Peyer's patch (tissue), 4 donors: ENCODE measurements at regions not wholly inside any gene's neighbourhood (a gene's known extent, or its start where the extent isn't known, plus 50 kb on each side); places are given as distances from the start of the nearest gene placed in this dataset.
"Not testable (repeated sequence)": the region's sequence is repeated elsewhere in the genome, so short reads cannot be mapped to it uniquely, and the experiment has no call there.

Experiments used
- DNase-seq, 3 donors: peaks; one replicate each; pipeline ENCODE4 v3.0.0-alpha.2; 2017 to 2019
- H3K27ac ChIP-seq, 4 donors: fragments of 200-600 bp; sonication (generic); one replicate each; pipeline ENCODE4 v1.5.1; 2016 to 2019
- H3K27me3 ChIP-seq, 2 donors: fragments of 200-600 bp; sonication (generic); one replicate each; pipeline ENCODE4 v1.5.1; 2019
- H3K36me3 ChIP-seq, 3 donors: fragments of 200-600 bp; sonication (generic); one replicate each; pipeline ENCODE4 v1.5.1; 2016 to 2019
- H3K4me1 ChIP-seq, 4 donors: fragments of 200-600 bp; sonication (generic); one replicate each; pipeline ENCODE4 v1.5.1; 2016 to 2019
- H3K4me3 ChIP-seq, 4 donors: fragments of 200-600 bp; sonication (generic); 1 replicate in 3 of 4; 2 replicates in 1 of 4; pipeline ENCODE4 v1.5.1; 2016 to 2019; ENCODE audit warnings: mild to moderate bottlenecking in 1 of 4
- H3K9me3 ChIP-seq, 4 donors: fragments of 200-600 bp; sonication (generic); one replicate each; pipeline ENCODE4 v1.5.1; 2016 to 2019; ENCODE audit warnings: mild to moderate bottlenecking in 1 of 4

- H3K4me3 ChIP-seq, DNase-seq, H3K36me3 ChIP-seq, H3K27me3 ChIP-seq, H3K9me3 ChIP-seq, H3K4me1 ChIP-seq, H3K27ac ChIP-seq: not testable (repeated sequence)
These were observed 1679.2 kb downstream of the SPATA31A7 start for GRCh38 chr9:62869061-62869460.

- H3K36me3 ChIP-seq, H3K4me1 ChIP-seq, H3K27ac ChIP-seq, DNase-seq, H3K27me3 ChIP-seq, H3K4me3 ChIP-seq, H3K9me3 ChIP-seq: not testable (repeated sequence)
These were observed 1681.9 kb downstream of the SPATA31A7 start for GRCh38 chr9:62871765-62872164.

- not testable (repeated sequence) for H3K36me3 ChIP-seq, H3K27me3 ChIP-seq, H3K27ac ChIP-seq, H3K4me1 ChIP-seq, DNase-seq, H3K9me3 ChIP-seq, H3K4me3 ChIP-seq
These were observed 1684.4 kb downstream of the SPATA31A7 start for GRCh38 chr9:62874213-62874612.

GRCh38 chr9:62874745-62875599, 1685.1 kb downstream of the SPATA31A7 start:
- not testable (repeated sequence) for DNase-seq, H3K4me3 ChIP-seq, H3K36me3 ChIP-seq, H3K9me3 ChIP-seq, H3K27me3 ChIP-seq, H3K27ac ChIP-seq, H3K4me1 ChIP-seq

- not testable (repeated sequence) for DNase-seq, H3K36me3 ChIP-seq, H3K4me1 ChIP-seq, H3K9me3 ChIP-seq, H3K27me3 ChIP-seq, H3K4me3 ChIP-seq, H3K27ac ChIP-seq
These were observed 1687.7 kb downstream of the SPATA31A7 start for GRCh38 chr9:62877552-62877951.

- not testable (repeated sequence) for H3K9me3 ChIP-seq, H3K27ac ChIP-seq, H3K36me3 ChIP-seq, H3K4me3 ChIP-seq, H3K4me1 ChIP-seq, DNase-seq, H3K27me3 ChIP-seq
These were observed 1688.2 kb downstream of the SPATA31A7 start for GRCh38 chr9:62877987-62878386.

- not testable (repeated sequence) for H3K36me3 ChIP-seq, H3K4me3 ChIP-seq, DNase-seq, H3K27me3 ChIP-seq, H3K9me3 ChIP-seq, H3K27ac ChIP-seq, H3K4me1 ChIP-seq
These were observed 1690.6 kb downstream of the SPATA31A7 start for GRCh38 chr9:62880453-62880852.

- not testable (repeated sequence) for H3K9me3 ChIP-seq, H3K36me3 ChIP-seq, H3K27me3 ChIP-seq, H3K4me3 ChIP-seq, H3K4me1 ChIP-seq, DNase-seq, H3K27ac ChIP-seq
These were observed 1691.1 kb downstream of the SPATA31A7 start for GRCh38 chr9:62880971-62881370.

GRCh38 chr9:62881811-62882210, 1692.0 kb downstream of the SPATA31A7 start:
- not testable (repeated sequence) for H3K27ac ChIP-seq, H3K4me1 ChIP-seq, H3K9me3 ChIP-seq, H3K36me3 ChIP-seq, H3K27me3 ChIP-seq, H3K4me3 ChIP-seq, DNase-seq

- not testable (repeated sequence) for H3K9me3 ChIP-seq, H3K27me3 ChIP-seq, H3K36me3 ChIP-seq, H3K4me3 ChIP-seq, H3K27ac ChIP-seq, DNase-seq, H3K4me1 ChIP-seq
These were observed 1692.9 kb downstream of the SPATA31A7 start for GRCh38 chr9:62882717-62883116.

GRCh38 chr9:62896692-62897091, 1706.9 kb downstream of the SPATA31A7 start:
- DNase-seq, H3K36me3 ChIP-seq, H3K27ac ChIP-seq, H3K4me1 ChIP-seq, H3K27me3 ChIP-seq, H3K4me3 ChIP-seq, H3K9me3 ChIP-seq: not testable (repeated sequence)
